BJ (cell line): ENCODE measurements at regions not wholly inside any gene's neighbourhood (a gene's known extent, or its start where the extent isn't known, plus 50 kb on each side); places are given as distances from the start of the nearest gene placed in this dataset.
"Not testable (repeated sequence)": the region's sequence is repeated elsewhere in the genome, so short reads cannot be mapped to it uniquely, and the experiment has no call there.

Experiments used
- CTCF ChIA-PET: fragments of 350-600 bp; formaldehyde crosslinking; extraction: SDS; loops from one replicate; lab custom pipeline; 2021; ENCODE audit warnings: antibody characterized with exemption, inconsistent platforms; lab: Yijun Ruan, JAX
- POLR2A ChIA-PET: fragments of 300-600 bp; sonication (Branson Sonifier 250); formaldehyde crosslinking; extraction: SDS; loops from one replicate; lab custom pipeline; 2021; ENCODE audit warnings: antibody characterized with exemption; lab: Charles Lee
- DNase-seq: peaks from one replicate; pipeline ENCODE4 v3.0.0-alpha.2; 2011; ENCODE audit warnings: low read depth
- H3K27me3 ChIP-seq: 2 replicates; pipeline ENCODE4 v1.6.0; 2011; ENCODE audit warnings: low read length; ENCODE audit not compliant: control insufficient read depth, insufficient read depth
- H3K36me3 ChIP-seq: 2 replicates; pipeline ENCODE4 v1.5.1; 2011; ENCODE audit warnings: low read length; ENCODE audit not compliant: control insufficient read depth, insufficient read depth
- H3K4me3 ChIP-seq: 2 replicates; pipeline ENCODE4 v1.5.1; 2011; ENCODE audit warnings: low read depth, mild to moderate bottlenecking, control low read depth, low read length
- CTCF ChIP-seq: IDR thresholded peaks from 2 replicates; pipeline ENCODE4 v1.5.1; 2011; ENCODE audit warnings: low read depth, mild to moderate bottlenecking, control low read depth, inconsistent platforms, low read length, moderate library complexity; ENCODE audit not compliant: insufficient read depth

GRCh38 chr6:79404261-79404660 is 133.0 kb downstream of the LCA5 start:
- ChIA-PET POLR2A (no interaction called here), CTCF (no interaction called here)
- H3K4me3 ChIP-seq: no peak overlapping the region
- no peak for DNase-seq
- no peaks in the 10 kb centered on the region for H3K27me3 ChIP-seq
- no peaks in the 10 kb centered on the region for H3K36me3 ChIP-seq
- TF ChIP-seq CTCF: no peak

- POLR2A ChIA-PET: no interaction called here
- DNase-seq: no peak
- Histone ChIP-seq H3K27me3 (no peaks in the 10 kb centered on the region), H3K36me3 (no peaks in the 10 kb centered on the region), H3K4me3 (no peak overlapping the region)
- no peak for TF ChIP-seq CTCF
- CTCF ChIA-PET: no interaction called here
These were observed 133.7 kb downstream of the LCA5 start for GRCh38 chr6:79403563-79403962.

- ChIA-PET CTCF (no interaction called here), POLR2A (no interaction called here)
- DNase-seq: no peak
These were observed 134.1 kb downstream of the LCA5 start for GRCh38 chr6:79403086-79403485.

GRCh38 chr6:79399499-79399898 is 137.7 kb downstream of the LCA5 start:
- H3K36me3 ChIP-seq: no peaks in the 10 kb centered on the region
- POLR2A ChIA-PET: no interaction called here
- H3K27me3 ChIP-seq: no peaks in the 10 kb centered on the region
- no peak for TF ChIP-seq CTCF
- CTCF ChIA-PET: interaction anchor here (0.6 kb wide), 1 partner anchor 673 kb away, joined by 3 read pairs; no protein-coding TSS in a partner anchor
- no peak overlapping the region for H3K4me3 ChIP-seq
- DNase-seq: no peak

More at GRCh38 chr6:79403086-79403485, 134.1 kb downstream of the LCA5 start:
- no peak overlapping the region for H3K4me3 ChIP-seq
- no peaks in the 10 kb centered on the region for H3K36me3 ChIP-seq
- no peaks in the 10 kb centered on the region for H3K27me3 ChIP-seq
- TF ChIP-seq CTCF: no peak

- H3K27me3 ChIP-seq, H3K36me3 ChIP-seq, POLR2A ChIA-PET, DNase-seq, H3K4me3 ChIP-seq, CTCF ChIA-PET: not testable (repeated sequence)
These were observed 138.6 kb downstream of the LCA5 start for GRCh38 chr6:79398617-79399016.

GRCh38 chr6:79396625-79397024 is 140.6 kb downstream of the LCA5 start:
- Histone ChIP-seq H3K36me3 (no peaks in the 10 kb centered on the region), H3K27me3 (no peaks in the 10 kb centered on the region), H3K4me3 (no peak overlapping the region)
- CTCF ChIA-PET: no interaction called here
- DNase-seq: no peak
- no peak for TF ChIP-seq CTCF
- POLR2A ChIA-PET: no interaction called here
